OCI-LY1 (cell line): ENCODE measurements at regions not wholly inside any gene's neighbourhood (a gene's known extent, or its start where the extent isn't known, plus 50 kb on each side); places are given as distances from the start of the nearest gene placed in this dataset.

ENCODE experiments used
- H2AFZ ChIP-seq: fragments of 200-600 bp; sonication (generic), shearing (Covaris generic); 2 replicates; pipeline ENCODE4 v1.6.0; 2014; ENCODE audit warnings: antibody characterized with exemption, mild to moderate bottlenecking, low read length
- H3F3A ChIP-seq: fragments of 200-600 bp; sonication (generic), shearing (Covaris generic); 2 replicates; pipeline ENCODE4 v1.6.0; 2014; ENCODE audit warnings: mild to moderate bottlenecking, antibody characterized with exemption, low read length, moderate library complexity; ENCODE audit not compliant: insufficient read depth
- H3K27ac ChIP-seq: fragments of 200-600 bp; sonication (generic); 2 replicates; pipeline ENCODE4 v1.5.1; 2014; ENCODE audit warnings: low read length, mixed run types, mild to moderate bottlenecking, low read depth; ENCODE audit not compliant: poor library complexity, severe bottlenecking
- H3K27me3 ChIP-seq: fragments of 200-600 bp; sonication (generic); 2 replicates; pipeline ENCODE4 v1.6.0; 2014; ENCODE audit warnings: antibody characterized with exemption, mild to moderate bottlenecking, low read length, moderate library complexity; ENCODE audit not compliant: insufficient read depth
- H3K36me3 ChIP-seq: fragments of 200-600 bp; sonication (generic); 2 replicates; pipeline ENCODE4 v1.6.1; 2014; ENCODE audit warnings: mild to moderate bottlenecking, antibody characterized with exemption, low read length, moderate library complexity, mixed read lengths; ENCODE audit not compliant: insufficient read depth
- H3K4me1 ChIP-seq: fragments of 200-600 bp; sonication (generic); 2 replicates; pipeline ENCODE4 v1.5.1; 2014; ENCODE audit warnings: mild to moderate bottlenecking, low read length, moderate library complexity; ENCODE audit not compliant: insufficient read depth, severe bottlenecking
- H3K4me2 ChIP-seq: fragments of 200-600 bp; sonication (generic), shearing (Covaris generic); 2 replicates; pipeline ENCODE4 v1.6.1; 2014; ENCODE audit warnings: low read length
- H3K4me3 ChIP-seq: fragments of 200-600 bp; sonication (generic); 2 replicates; pipeline ENCODE4 v1.5.1; 2014; ENCODE audit warnings: low read length, low read depth, mild to moderate bottlenecking, mixed read lengths; ENCODE audit not compliant: poor library complexity, severe bottlenecking
- H3K79me2 ChIP-seq: fragments of 200-600 bp; shearing (Covaris generic); 2 replicates; pipeline ENCODE4 v1.6.1; 2016; ENCODE audit warnings: mixed run types, low read length, mixed read lengths; ENCODE audit not compliant: insufficient read depth
- H3K9ac ChIP-seq: fragments of 200-600 bp; sonication (generic), shearing (Covaris generic); 2 replicates; pipeline ENCODE4 v1.6.1; 2014; ENCODE audit warnings: mild to moderate bottlenecking, low read length, mixed read lengths
- H3K9me2 ChIP-seq: fragments of 200-600 bp; sonication (generic), shearing (Covaris generic); 2 replicates; pipeline ENCODE4 v1.6.1; 2014; ENCODE audit warnings: low read depth, mild to moderate bottlenecking, low read length, mixed read lengths
- H3K9me3 ChIP-seq: fragments of 200-600 bp; shearing (Covaris generic); 2 replicates; pipeline ENCODE4 v1.6.1; 2014; ENCODE audit warnings: low read length, mixed read lengths
- H4K20me1 ChIP-seq: fragments of 200-600 bp; sonication (generic), shearing (Covaris generic); 2 replicates; pipeline ENCODE4 v1.6.0; 2016; ENCODE audit warnings: mild to moderate bottlenecking, low read length; ENCODE audit not compliant: insufficient read depth
- EZH2 ChIP-seq: fragments of 200-600 bp; sonication (generic), shearing (Covaris generic); IDR thresholded peaks from 2 replicates; pipeline ENCODE4 v1.8.0; 2017; ENCODE audit warnings: borderline replicate concordance, mixed run types, mild to moderate bottlenecking, antibody characterized with exemption, low read length, moderate library complexity, mixed read lengths
- TF ChIP-seq, protein P1 (sequence below): fragments of 200-600 bp; sonication (generic), shearing (Covaris generic); IDR thresholded peaks from 2 replicates; pipeline ENCODE4 v1.5.1; 2017; ENCODE audit warnings: mild to moderate bottlenecking, antibody characterized with exemption, low read length, moderate library complexity, mixed read lengths

DNA sequence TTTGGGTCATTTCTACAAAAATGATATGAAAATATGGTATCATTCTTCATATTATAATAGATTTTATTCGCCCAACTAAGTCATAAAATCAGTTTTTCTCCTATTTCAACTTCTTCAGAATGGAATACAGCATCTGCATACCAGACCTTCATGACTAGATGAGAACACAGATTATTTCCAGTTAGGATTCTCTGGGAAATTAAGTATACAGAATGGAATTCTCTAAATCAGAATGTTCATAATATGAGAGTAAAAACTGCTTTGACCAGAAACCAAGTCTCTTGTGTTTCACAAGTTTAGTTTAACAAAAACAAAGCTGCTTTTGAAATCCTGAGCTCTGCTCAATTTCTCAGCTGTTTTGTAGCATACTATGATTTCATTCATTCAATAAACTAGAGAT lies 160.3 kb upstream of the SEMA3A start:
- Histone ChIP-seq H3F3A (peaks cover 8% of the 10 kb centered on the region; the same call in 1 of the 2 replicates), H2AFZ (peak overlapping the region; percentile 50), H3K36me3 (no peaks in the 10 kb centered on the region)

DNA sequence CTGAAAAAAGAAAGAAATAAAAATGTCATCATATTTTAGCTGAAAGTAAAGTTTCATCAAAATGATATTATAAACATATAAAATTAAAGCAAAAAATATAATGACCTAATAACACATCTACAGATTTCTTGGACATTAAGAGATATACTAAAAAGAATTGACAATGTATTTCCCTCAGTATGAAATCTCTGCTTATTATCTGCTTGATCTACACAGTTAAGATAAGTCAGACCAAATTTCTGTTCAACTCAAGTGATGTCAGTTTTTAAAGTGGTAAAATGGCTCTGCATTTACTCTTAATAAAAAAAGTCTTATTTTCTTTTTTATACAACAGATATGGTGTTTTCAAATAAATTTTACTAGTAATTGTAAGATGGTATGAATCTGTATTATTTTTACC lies 159.4 kb upstream of the SEMA3A start:
- Histone ChIP-seq H3K9me2 (no peaks in the 10 kb centered on the region), H3K4me1 (peaks cover 7% of the 10 kb centered on the region), H3F3A (peaks cover 8% of the 10 kb centered on the region; the same call in 1 of the 2 replicates), H3K9me3 (no peaks in the 10 kb centered on the region), H2AFZ (no peak overlapping the region), H3K9ac (no peak overlapping the region), H3K4me2 (no peak overlapping the region), H3K4me3 (no peak overlapping the region), H3K27ac (no peak overlapping the region), H4K20me1 (no peaks in the 10 kb centered on the region), H3K27me3 (no peaks in the 10 kb centered on the region), H3K79me2 (no peaks in the 10 kb centered on the region), H3K36me3 (no peaks in the 10 kb centered on the region)
- TF ChIP-seq, protein P1, sequence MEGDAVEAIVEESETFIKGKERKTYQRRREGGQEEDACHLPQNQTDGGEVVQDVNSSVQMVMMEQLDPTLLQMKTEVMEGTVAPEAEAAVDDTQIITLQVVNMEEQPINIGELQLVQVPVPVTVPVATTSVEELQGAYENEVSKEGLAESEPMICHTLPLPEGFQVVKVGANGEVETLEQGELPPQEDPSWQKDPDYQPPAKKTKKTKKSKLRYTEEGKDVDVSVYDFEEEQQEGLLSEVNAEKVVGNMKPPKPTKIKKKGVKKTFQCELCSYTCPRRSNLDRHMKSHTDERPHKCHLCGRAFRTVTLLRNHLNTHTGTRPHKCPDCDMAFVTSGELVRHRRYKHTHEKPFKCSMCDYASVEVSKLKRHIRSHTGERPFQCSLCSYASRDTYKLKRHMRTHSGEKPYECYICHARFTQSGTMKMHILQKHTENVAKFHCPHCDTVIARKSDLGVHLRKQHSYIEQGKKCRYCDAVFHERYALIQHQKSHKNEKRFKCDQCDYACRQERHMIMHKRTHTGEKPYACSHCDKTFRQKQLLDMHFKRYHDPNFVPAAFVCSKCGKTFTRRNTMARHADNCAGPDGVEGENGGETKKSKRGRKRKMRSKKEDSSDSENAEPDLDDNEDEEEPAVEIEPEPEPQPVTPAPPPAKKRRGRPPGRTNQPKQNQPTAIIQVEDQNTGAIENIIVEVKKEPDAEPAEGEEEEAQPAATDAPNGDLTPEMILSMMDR: no peak
- TF ChIP-seq EZH2: no peak

More for the DNA sequence above, 160.3 kb upstream of the SEMA3A start:
- H3K27ac ChIP-seq: peak overlapping the region; percentile 41
- peaks cover 7% of the 10 kb centered on the region for H3K4me1 ChIP-seq
- TF ChIP-seq EZH2: no peak
- TF ChIP-seq, protein P1: no peak
- H3K4me3 ChIP-seq: no peak overlapping the region
- H3K4me2 ChIP-seq: no peak overlapping the region
- no peaks in the 10 kb centered on the region for H3K79me2 ChIP-seq
- H3K27me3 ChIP-seq: no peaks in the 10 kb centered on the region
- H4K20me1 ChIP-seq: no peaks in the 10 kb centered on the region
- H3K9ac ChIP-seq: no peak overlapping the region
- no peaks in the 10 kb centered on the region for H3K9me2 ChIP-seq
- no peaks in the 10 kb centered on the region for H3K9me3 ChIP-seq

DNA sequence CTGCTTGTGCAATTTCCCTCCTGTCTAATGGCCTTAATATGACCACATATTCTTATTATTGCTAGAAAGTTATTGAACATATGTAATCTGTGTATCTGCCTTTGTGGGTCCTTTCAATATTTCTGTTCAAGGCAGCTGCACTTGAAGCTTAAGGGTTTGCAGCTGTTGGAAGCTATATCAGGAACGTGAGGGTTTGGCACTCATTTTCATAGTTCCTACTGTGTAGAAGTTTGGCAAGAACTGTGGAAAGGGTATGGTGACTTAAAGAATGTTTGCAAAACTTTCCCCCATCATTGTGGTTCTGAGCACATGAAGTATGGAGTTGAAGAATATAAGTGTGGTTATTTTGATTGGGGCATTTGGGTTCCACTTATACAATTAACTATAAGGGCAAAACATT lies 144.7 kb upstream of the SEMA3A start:
- Histone ChIP-seq H3K9ac (no peak overlapping the region), H3K27ac (peak overlapping the region; percentile 50), H3K9me2 (no peaks in the 10 kb centered on the region), H3K27me3 (no peaks in the 10 kb centered on the region), H3K9me3 (no peaks in the 10 kb centered on the region), H3K4me1 (peaks cover 63% of the 10 kb centered on the region), H3K4me3 (no peak overlapping the region), H3F3A (0 out of 2 replicates have a peak, but pooled peaks cover 3% of the 10 kb centered on the region), H3K36me3 (no peaks in the 10 kb centered on the region), H2AFZ (no peak overlapping the region), H3K4me2 (no peak overlapping the region), H4K20me1 (no peaks in the 10 kb centered on the region), H3K79me2 (no peaks in the 10 kb centered on the region)
- TF ChIP-seq, protein P1: no peak
- no peak for TF ChIP-seq EZH2
